GM12878 (cell line): ENCODE measurements at regions not wholly inside any gene's neighbourhood (a gene's known extent, or its start where the extent isn't known, plus 50 kb on each side); places are given as distances from the start of the nearest gene placed in this dataset.

Experiments used
- E2F4 ChIP-seq: IDR thresholded peaks from 2 replicates; pipeline ENCODE4 v1.6.1; 2012; ENCODE audit warnings: low read depth, low read length, improper control_type of control experiment
- GATAD2B ChIP-seq: fragments of 450-650 bp; conservative IDR thresholded peaks from 2 replicates; pipeline ENCODE4 v1.6.1; 2017; ENCODE audit warnings: low read depth, mild to moderate bottlenecking, moderate library complexity
- POLR2A ChIP-seq: IDR thresholded peaks from 2 replicates; pipeline ENCODE4 v1.6.1; 2011; ENCODE audit warnings: low read depth, mild to moderate bottlenecking, low read length
- POLR2AphosphoS2 ChIP-seq: IDR thresholded peaks from 2 replicates; pipeline ENCODE4 v1.6.1; 2011; ENCODE audit warnings: low read depth, mild to moderate bottlenecking, low read length, improper control_type of control experiment, moderate library complexity
- POLR2AphosphoS5 ChIP-seq: IDR thresholded peaks from 2 replicates; pipeline ENCODE4 v1.6.1; 2011; ENCODE audit warnings: mild to moderate bottlenecking, low read length, inconsistent platforms
- TBL1XR1 ChIP-seq: IDR thresholded peaks from 2 replicates; pipeline ENCODE4 v1.6.1; 2012; ENCODE audit warnings: low read depth, low read length, improper control_type of control experiment
- TCF3 ChIP-seq: IDR thresholded peaks from 2 replicates; pipeline ENCODE4 v1.6.1; 2012; ENCODE audit warnings: low read depth, mild to moderate bottlenecking, low read length, borderline replicate concordance; ENCODE audit not compliant: insufficient read depth
- ZNF384 ChIP-seq: IDR thresholded peaks from 2 replicates; pipeline ENCODE4 v1.6.1; 2012; ENCODE audit warnings: low read depth, mild to moderate bottlenecking, low read length, improper control_type of control experiment, borderline replicate concordance
- TF ChIP-seq, protein P1 (sequence below), 3 experiments: IDR thresholded peaks in 2 of 3; conservative IDR thresholded peaks in 1 of 3; 2 replicates each; pipeline ENCODE4 v1.5.1; 2011; ENCODE audit warnings: low read depth in 3 of 3, low read length in 3 of 3, mild to moderate bottlenecking in 3 of 3, control low read depth in 2 of 3, moderate library complexity in 2 of 3, inconsistent platforms in 1 of 3, mixed read lengths in 1 of 3; ENCODE audit not compliant: control insufficient read depth in 2 of 3, insufficient read depth in 1 of 3; ENCODE audit errors: extremely low read depth in 1 of 3

DNA sequence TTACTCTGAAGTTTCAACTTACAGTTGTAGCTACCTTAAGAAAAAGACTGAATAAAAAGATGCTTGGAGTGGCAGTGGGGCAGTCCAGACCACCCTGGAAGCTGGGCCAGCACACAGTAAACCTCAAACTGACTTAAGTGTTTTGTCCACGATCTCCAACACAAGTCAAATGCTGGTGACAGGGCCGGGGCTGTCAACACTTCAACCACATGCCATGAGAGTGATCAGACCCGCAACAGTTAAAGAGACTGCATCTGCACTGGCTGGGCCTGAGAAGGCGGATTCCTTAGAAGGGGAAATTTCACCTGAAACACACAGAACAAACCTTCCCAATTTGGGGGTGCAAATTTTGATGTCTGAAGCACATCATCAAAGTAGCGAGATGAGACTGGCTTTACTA is 223.5 kb upstream of the CAND1 start:
- TF ChIP-seq TCF3: no peak
- TF ChIP-seq POLR2AphosphoS2: no peak
- no peak for TF ChIP-seq GATAD2B
- TF ChIP-seq TBL1XR1: no peak
- TF ChIP-seq, protein P1, sequence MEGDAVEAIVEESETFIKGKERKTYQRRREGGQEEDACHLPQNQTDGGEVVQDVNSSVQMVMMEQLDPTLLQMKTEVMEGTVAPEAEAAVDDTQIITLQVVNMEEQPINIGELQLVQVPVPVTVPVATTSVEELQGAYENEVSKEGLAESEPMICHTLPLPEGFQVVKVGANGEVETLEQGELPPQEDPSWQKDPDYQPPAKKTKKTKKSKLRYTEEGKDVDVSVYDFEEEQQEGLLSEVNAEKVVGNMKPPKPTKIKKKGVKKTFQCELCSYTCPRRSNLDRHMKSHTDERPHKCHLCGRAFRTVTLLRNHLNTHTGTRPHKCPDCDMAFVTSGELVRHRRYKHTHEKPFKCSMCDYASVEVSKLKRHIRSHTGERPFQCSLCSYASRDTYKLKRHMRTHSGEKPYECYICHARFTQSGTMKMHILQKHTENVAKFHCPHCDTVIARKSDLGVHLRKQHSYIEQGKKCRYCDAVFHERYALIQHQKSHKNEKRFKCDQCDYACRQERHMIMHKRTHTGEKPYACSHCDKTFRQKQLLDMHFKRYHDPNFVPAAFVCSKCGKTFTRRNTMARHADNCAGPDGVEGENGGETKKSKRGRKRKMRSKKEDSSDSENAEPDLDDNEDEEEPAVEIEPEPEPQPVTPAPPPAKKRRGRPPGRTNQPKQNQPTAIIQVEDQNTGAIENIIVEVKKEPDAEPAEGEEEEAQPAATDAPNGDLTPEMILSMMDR (IDR thresholded peaks at IDR 0.05 in 2 of 3, conservative IDR thresholded peaks at IDR 0.05 in 1 of 3; ENCODE audit: control insufficient read depth in 2 of 3, extremely low read depth in 1 of 3, insufficient read depth in 1 of 3, low read depth in 3 of 3, low read length in 3 of 3): no peak
- no peak for TF ChIP-seq POLR2A
- TF ChIP-seq E2F4: no peak
- TF ChIP-seq POLR2AphosphoS5: no peak
- no peak for TF ChIP-seq ZNF384
